Activated T-helper 1 cell treated with anti-CD3 and anti-CD28 coated beads, Interleukin-12 subunit alpha, Interleukin-12 subunit beta, Interleukin-2, Interleukin-4 antibody, amounts not matched to agents 30 ng/mL and 10 ng/mL and 1 ng/mL, durations not matched to agents 14 hours and 24 hours and 36 hours (primary cell): ENCODE measurements at regions not wholly inside any gene's neighbourhood (a gene's known extent, or its start where the extent isn't known, plus 50 kb on each side); places are given as distances from the start of the nearest gene placed in this dataset.

ENCODE experiments used
- DNase-seq: peaks from one replicate; pipeline ENCODE4 v3.0.0; 2021; ENCODE audit warnings: low spot score
- H3K27ac Mint-ChIP-seq: one replicate; pipeline ENCODE4 v1.8.0; 2021; ENCODE audit warnings: mild to moderate bottlenecking, mixed read lengths
- H3K27me3 Mint-ChIP-seq: one replicate; pipeline ENCODE4 v1.8.0; 2022; ENCODE audit warnings: mild to moderate bottlenecking, moderate library complexity, mixed read lengths; ENCODE audit not compliant: insufficient read depth
- H3K36me3 Mint-ChIP-seq: one replicate; pipeline ENCODE4 v1.8.0; 2021; ENCODE audit warnings: low read depth, mixed read lengths
- H3K4me1 Mint-ChIP-seq: one replicate; pipeline ENCODE4 v1.8.0; 2021; ENCODE audit warnings: low read depth, mixed read lengths
- H3K4me3 Mint-ChIP-seq: one replicate; pipeline ENCODE4 v1.8.0; 2021; ENCODE audit warnings: mild to moderate bottlenecking, moderate library complexity, mixed read lengths
- H3K9me3 Mint-ChIP-seq: one replicate; pipeline ENCODE4 v1.8.0; 2021; ENCODE audit warnings: mixed read lengths
- intact Hi-C: fragments of 100-400 bp; cut with micrococcal nuclease; formaldehyde crosslinking; loops from one replicate; pipeline ENCODE4 v1.15.1; 2024

GRCh38 chr7:28231176-28231575 is 50.6 kb upstream of the JAZF1 start:
- Mint-ChIP-seq H3K27ac (no peak overlapping the region), H3K9me3 (no peaks in the 10 kb centered on the region), H3K4me1 (no peaks in the 10 kb centered on the region), H3K36me3 (no peaks in the 10 kb centered on the region), H3K4me3 (no peak overlapping the region), H3K27me3 (peaks cover 25% of the 10 kb centered on the region)
- intact Hi-C loops, result no loop called here
- DNase-seq, result no peak

- H3K4me3 Mint-ChIP-seq, result no peak overlapping the region
- intact Hi-C loops, result no loop called here
- no peak for DNase-seq
- H3K4me1 Mint-ChIP-seq, result peaks cover 11% of the 10 kb centered on the region
- H3K9me3 Mint-ChIP-seq, result no peaks in the 10 kb centered on the region
- no peak overlapping the region for H3K27ac Mint-ChIP-seq
- H3K27me3 Mint-ChIP-seq, result peaks cover 37% of the 10 kb centered on the region
- no peaks in the 10 kb centered on the region for H3K36me3 Mint-ChIP-seq
Observed at GRCh38 chr7:28236560-28236959, 56.0 kb upstream of the JAZF1 start.

GRCh38 chr7:28237363-28237762 is 56.8 kb upstream of the JAZF1 start:
- intact Hi-C loops, result no loop called here
- Mint-ChIP-seq H3K4me3 (no peak overlapping the region), H3K9me3 (no peaks in the 10 kb centered on the region), H3K4me1 (peaks cover 11% of the 10 kb centered on the region), H3K27ac (no peak overlapping the region), H3K27me3 (peaks cover 35% of the 10 kb centered on the region), H3K36me3 (no peaks in the 10 kb centered on the region)
- no peak for DNase-seq

- Mint-ChIP-seq H3K27me3 (peaks cover 48% of the 10 kb centered on the region), H3K27ac (peak overlapping the region; percentile 79), H3K9me3 (no peaks in the 10 kb centered on the region), H3K4me1 (peaks cover 11% of the 10 kb centered on the region), H3K36me3 (no peaks in the 10 kb centered on the region), H3K4me3 (peak overlapping the region; percentile 15)
- intact Hi-C loops, result loop anchor here (1.0 to 2.0 kb wide), 6 partner anchors 33 to 203 kb away; no protein-coding TSS in a partner anchor
- no peak for DNase-seq
Observed at GRCh38 chr7:28239823-28240204, 59.2 kb upstream of the JAZF1 start.

GRCh38 chr7:28240481-28240880 is 59.9 kb upstream of the JAZF1 start:
- intact Hi-C loops, result no loop called here
- Mint-ChIP-seq H3K27me3 (peaks cover 46% of the 10 kb centered on the region), H3K36me3 (no peaks in the 10 kb centered on the region), H3K4me1 (peaks cover 11% of the 10 kb centered on the region), H3K4me3 (no peak overlapping the region), H3K27ac (no peak overlapping the region), H3K9me3 (no peaks in the 10 kb centered on the region)
- no peak for DNase-seq

GRCh38 chr7:28243861-28244260 is 63.3 kb upstream of the JAZF1 start:
- peaks cover 11% of the 10 kb centered on the region for H3K4me1 Mint-ChIP-seq
- H3K36me3 Mint-ChIP-seq, result no peaks in the 10 kb centered on the region
- H3K27ac Mint-ChIP-seq, result no peak overlapping the region
- intact Hi-C loops, result no loop called here
- no peak overlapping the region for H3K4me3 Mint-ChIP-seq
- peaks cover 40% of the 10 kb centered on the region for H3K27me3 Mint-ChIP-seq
- no peaks in the 10 kb centered on the region for H3K9me3 Mint-ChIP-seq
- DNase-seq, result no peak

- no peaks in the 10 kb centered on the region for H3K36me3 Mint-ChIP-seq
- peaks cover 35% of the 10 kb centered on the region for H3K27me3 Mint-ChIP-seq
- H3K4me3 Mint-ChIP-seq, result no peak overlapping the region
- no peaks in the 10 kb centered on the region for H3K9me3 Mint-ChIP-seq
- no peak for DNase-seq
- no peaks in the 10 kb centered on the region for H3K4me1 Mint-ChIP-seq
- intact Hi-C loops, result no loop called here
- no peak overlapping the region for H3K27ac Mint-ChIP-seq
Observed at GRCh38 chr7:28245123-28245878, 64.7 kb upstream of the JAZF1 start.

- no peaks in the 10 kb centered on the region for H3K36me3 Mint-ChIP-seq
- no peak overlapping the region for H3K27ac Mint-ChIP-seq
- no peaks in the 10 kb centered on the region for H3K9me3 Mint-ChIP-seq
- peaks cover 28% of the 10 kb centered on the region for H3K27me3 Mint-ChIP-seq
- intact Hi-C loops, result no loop called here
- no peaks in the 10 kb centered on the region for H3K4me1 Mint-ChIP-seq
- no peak for DNase-seq
- H3K4me3 Mint-ChIP-seq, result no peak overlapping the region
Observed at GRCh38 chr7:28246921-28247461, 66.4 kb upstream of the JAZF1 start.

- intact Hi-C loops, result no loop called here
- Mint-ChIP-seq H3K4me3 (no peak overlapping the region), H3K9me3 (peaks cover 4% of the 10 kb centered on the region), H3K36me3 (no peaks in the 10 kb centered on the region), H3K4me1 (no peaks in the 10 kb centered on the region), H3K27ac (no peak overlapping the region), H3K27me3 (peaks cover 21% of the 10 kb centered on the region)
- DNase-seq, result no peak
Observed at GRCh38 chr7:28258240-28258639, 77.6 kb upstream of the JAZF1 start.

- no peak for DNase-seq
- Mint-ChIP-seq H3K27me3 (peaks cover 26% of the 10 kb centered on the region), H3K27ac (no peak overlapping the region), H3K36me3 (no peaks in the 10 kb centered on the region), H3K4me1 (no peaks in the 10 kb centered on the region), H3K9me3 (peaks cover 4% of the 10 kb centered on the region), H3K4me3 (no peak overlapping the region)
- intact Hi-C loops, result no loop called here
Observed at GRCh38 chr7:28260969-28261368, 80.4 kb upstream of the JAZF1 start.

- H3K4me1 Mint-ChIP-seq, result no peaks in the 10 kb centered on the region
- intact Hi-C loops, result loop anchor here (2.0 kb wide), 1 partner anchor 35 kb away; no protein-coding TSS in a partner anchor
- H3K9me3 Mint-ChIP-seq, result no peaks in the 10 kb centered on the region
- DNase-seq, result no peak
- no peak overlapping the region for H3K27ac Mint-ChIP-seq
- H3K4me3 Mint-ChIP-seq, result no peak overlapping the region
- peaks cover 26% of the 10 kb centered on the region for H3K27me3 Mint-ChIP-seq
- no peaks in the 10 kb centered on the region for H3K36me3 Mint-ChIP-seq
Observed at GRCh38 chr7:28263622-28264271, 83.2 kb upstream of the JAZF1 start.

- no peaks in the 10 kb centered on the region for H3K9me3 Mint-ChIP-seq
- H3K4me3 Mint-ChIP-seq, result no peak overlapping the region
- H3K27me3 Mint-ChIP-seq, result peaks cover 24% of the 10 kb centered on the region
- no peaks in the 10 kb centered on the region for H3K36me3 Mint-ChIP-seq
- no peaks in the 10 kb centered on the region for H3K4me1 Mint-ChIP-seq
- H3K27ac Mint-ChIP-seq, result no peak overlapping the region
- intact Hi-C loops, result no loop called here
- DNase-seq, result no peak
Observed at GRCh38 chr7:28266402-28266801, 85.8 kb upstream of the JAZF1 start.

- Mint-ChIP-seq H3K4me3 (no peak overlapping the region), H3K27ac (no peak overlapping the region), H3K4me1 (no peaks in the 10 kb centered on the region), H3K9me3 (no peaks in the 10 kb centered on the region), H3K36me3 (no peaks in the 10 kb centered on the region), H3K27me3 (peaks cover 24% of the 10 kb centered on the region)
- intact Hi-C loops, result no loop called here
- no peak for DNase-seq
Observed at GRCh38 chr7:28267012-28267411, 86.4 kb upstream of the JAZF1 start.
